GM18951 (cell line): ENCODE measurements at regions not wholly inside any gene's neighbourhood (a gene's known extent, or its start where the extent isn't known, plus 50 kb on each side); places are given as distances from the start of the nearest gene placed in this dataset.
"Not testable (repeated sequence)": the region's sequence is repeated elsewhere in the genome, so short reads cannot be mapped to it uniquely, and the experiment has no call there.

Source experiments
- POLR2A ChIP-seq: IDR thresholded peaks from 4 replicates; pipeline ENCODE4 v1.6.1; 2011; ENCODE audit warnings: mild to moderate bottlenecking; ENCODE audit not compliant: insufficient read length, insufficient read depth; ENCODE audit errors: extremely low read depth
- in situ Hi-C: fragments of 300-500 bp; cut with MboI; formaldehyde crosslinking; loops from one replicate; pipeline ENCODE4 v1.12.0; 2022; ENCODE audit warnings: low sequenced_read_pairs, mixed read lengths, inconsistent platforms; ENCODE audit not compliant: unreplicated experiment

GRCh38 chr2:125386074-125386473, 1269.9 kb upstream of the GYPC start:
- TF ChIP-seq POLR2A, result no peak
- in situ Hi-C loops, result no loop called here

GRCh38 chr2:125397535-125398251, 1258.3 kb upstream of the GYPC start:
- TF ChIP-seq POLR2A, result no peak
- in situ Hi-C loops, result no loop called here

- in situ Hi-C loops, result no loop called here
- TF ChIP-seq POLR2A, result no peak
Measured at GRCh38 chr2:125398738-125399524, 1257.0 kb upstream of the GYPC start.

- TF ChIP-seq POLR2A, result no peak
- in situ Hi-C loops, result no loop called here
Measured at GRCh38 chr2:125405816-125406215, 1250.1 kb upstream of the GYPC start.

- in situ Hi-C loops, result no loop called here
- TF ChIP-seq POLR2A, result no peak
Measured at GRCh38 chr2:125408874-125409538, 1247.0 kb upstream of the GYPC start.

- in situ Hi-C loops, result no loop called here
Measured at GRCh38 chr2:125418483-125418882, 1237.5 kb upstream of the GYPC start.

GRCh38 chr2:125422198-125422770, 1233.7 kb upstream of the GYPC start:
- in situ Hi-C loops, result not testable (repeated sequence)

More at GRCh38 chr2:125418483-125418882, 1237.5 kb upstream of the GYPC start:
- no peak for TF ChIP-seq POLR2A

- in situ Hi-C loops, result no loop called here
- no peak for TF ChIP-seq POLR2A
Measured at GRCh38 chr2:125424266-125424785, 1231.6 kb upstream of the GYPC start.

- no peak for TF ChIP-seq POLR2A
- in situ Hi-C loops, result no loop called here
Measured at GRCh38 chr2:125427721-125428315, 1228.1 kb upstream of the GYPC start.

GRCh38 chr2:125444106-125444505, 1211.9 kb upstream of the GYPC start:
- no peak for TF ChIP-seq POLR2A
- in situ Hi-C loops, result no loop called here

- no peak for TF ChIP-seq POLR2A
- in situ Hi-C loops, result no loop called here
Measured at GRCh38 chr2:125445495-125445894, 1210.5 kb upstream of the GYPC start.

GRCh38 chr2:125450092-125450491, 1205.9 kb upstream of the GYPC start:
- in situ Hi-C loops, result no loop called here
- no peak for TF ChIP-seq POLR2A

GRCh38 chr2:125455110-125455509, 1200.8 kb upstream of the GYPC start:
- in situ Hi-C loops, result no loop called here
- no peak for TF ChIP-seq POLR2A
